Body of pancreas (tissue), 4 donors: ENCODE measurements at regions not wholly inside any gene's neighbourhood (a gene's known extent, or its start where the extent isn't known, plus 50 kb on each side); places are given as distances from the start of the nearest gene placed in this dataset.

Experiments used
- POLR2A ChIP-seq, 3 donors: fragments of 450-650 bp; IDR thresholded peaks; one replicate each; pipeline ENCODE4 v1.6.1; 2016; ENCODE audit warnings: antibody characterized with exemption in 3 of 3, mild to moderate bottlenecking in 2 of 3
- TF ChIP-seq, protein P1 (sequence below), 7 experiments: fragments of 450-650 bp in 4 of 7; fragments of 200-600 bp in 3 of 7; sonication (generic) in 3 of 7; IDR thresholded peaks; one replicate each; pipeline ENCODE4 v1.5.1; 2016 to 2019; ENCODE audit warnings: antibody characterized with exemption in 7 of 7

DNA sequence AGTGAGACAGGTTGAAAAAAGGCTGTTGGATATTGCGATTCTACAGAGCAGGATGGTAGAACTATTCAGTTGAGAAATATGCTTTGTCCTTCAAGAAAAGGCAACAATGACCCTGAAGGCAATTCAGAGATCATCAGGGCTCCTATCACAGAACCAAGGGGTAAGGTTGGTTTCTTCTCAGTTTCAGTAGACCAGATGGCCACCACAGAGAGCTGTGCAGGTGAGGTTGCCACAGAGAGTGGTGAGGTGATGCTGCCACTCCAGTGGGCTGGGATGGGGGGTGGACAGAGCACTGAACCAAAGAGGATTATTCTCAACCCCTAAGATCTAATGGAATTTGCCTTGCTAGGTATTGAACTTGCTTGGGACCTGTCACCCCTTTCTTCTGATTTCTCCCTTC is 64.6 kb upstream of the ZBTB7C start:
- TF ChIP-seq POLR2A (IDR thresholded peaks at IDR 0.05), result no peak
- TF ChIP-seq, protein P1, sequence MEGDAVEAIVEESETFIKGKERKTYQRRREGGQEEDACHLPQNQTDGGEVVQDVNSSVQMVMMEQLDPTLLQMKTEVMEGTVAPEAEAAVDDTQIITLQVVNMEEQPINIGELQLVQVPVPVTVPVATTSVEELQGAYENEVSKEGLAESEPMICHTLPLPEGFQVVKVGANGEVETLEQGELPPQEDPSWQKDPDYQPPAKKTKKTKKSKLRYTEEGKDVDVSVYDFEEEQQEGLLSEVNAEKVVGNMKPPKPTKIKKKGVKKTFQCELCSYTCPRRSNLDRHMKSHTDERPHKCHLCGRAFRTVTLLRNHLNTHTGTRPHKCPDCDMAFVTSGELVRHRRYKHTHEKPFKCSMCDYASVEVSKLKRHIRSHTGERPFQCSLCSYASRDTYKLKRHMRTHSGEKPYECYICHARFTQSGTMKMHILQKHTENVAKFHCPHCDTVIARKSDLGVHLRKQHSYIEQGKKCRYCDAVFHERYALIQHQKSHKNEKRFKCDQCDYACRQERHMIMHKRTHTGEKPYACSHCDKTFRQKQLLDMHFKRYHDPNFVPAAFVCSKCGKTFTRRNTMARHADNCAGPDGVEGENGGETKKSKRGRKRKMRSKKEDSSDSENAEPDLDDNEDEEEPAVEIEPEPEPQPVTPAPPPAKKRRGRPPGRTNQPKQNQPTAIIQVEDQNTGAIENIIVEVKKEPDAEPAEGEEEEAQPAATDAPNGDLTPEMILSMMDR (IDR thresholded peaks at IDR 0.05), result no peak
